Stimulated activated CD4-positive, alpha-beta T cell treated with anti-CD3 and anti-CD28 coated beads, Interleukin-12 subunit alpha, Interleukin-12 subunit beta, amount 100 ng/mL, for 4 hours (primary cell): ENCODE measurements at regions not wholly inside any gene's neighbourhood (a gene's known extent, or its start where the extent isn't known, plus 50 kb on each side); places are given as distances from the start of the nearest gene placed in this dataset.
"Not testable (repeated sequence)": the region's sequence is repeated elsewhere in the genome, so short reads cannot be mapped to it uniquely, and the experiment has no call there.

Experiments used
- DNase-seq: peaks from one replicate; pipeline ENCODE4 v3.0.0-alpha.2; 2020

GRCh38 chr4:128758314-128758922, 51.1 kb upstream of the JADE1 start:
- no peak for DNase-seq

- DNase-seq, result no peak
Observed at GRCh38 chr4:128757712-128758111, 51.8 kb upstream of the JADE1 start.

GRCh38 chr4:128751354-128751753, 58.1 kb upstream of the JADE1 start:
- DNase-seq, result no peak

- not testable (repeated sequence) for DNase-seq
Observed at GRCh38 chr4:128741748-128742147, 67.8 kb upstream of the JADE1 start.

- no peak for DNase-seq
Observed at GRCh38 chr4:128737098-128737513, 72.4 kb upstream of the JADE1 start.

GRCh38 chr4:128735714-128736113, 73.8 kb upstream of the JADE1 start:
- no peak for DNase-seq

- DNase-seq, result no peak
Observed at GRCh38 chr4:128728190-128728589, 81.3 kb upstream of the JADE1 start.

GRCh38 chr4:128727658-128728057, 81.8 kb upstream of the JADE1 start:
- DNase-seq, result no peak

- DNase-seq, result no peak
Observed at GRCh38 chr4:128725405-128726055, 84.0 kb upstream of the JADE1 start.

- DNase-seq, result no peak
Observed at GRCh38 chr4:128722911-128723310, 86.6 kb upstream of the JADE1 start.

- no peak for DNase-seq
Observed at GRCh38 chr4:128721896-128722295, 87.6 kb upstream of the JADE1 start.

- DNase-seq, result no peak
Observed at GRCh38 chr4:128720270-128720669, 89.2 kb upstream of the JADE1 start.

- no peak for DNase-seq
Observed at GRCh38 chr4:128718768-128719167, 90.7 kb upstream of the JADE1 start.

GRCh38 chr4:128716338-128716737, 93.2 kb upstream of the JADE1 start:
- no peak for DNase-seq

GRCh38 chr4:128715616-128716015, 93.9 kb upstream of the JADE1 start:
- no peak for DNase-seq

GRCh38 chr4:128711361-128711760, 98.1 kb upstream of the JADE1 start:
- DNase-seq, result no peak

- no peak for DNase-seq
Observed at GRCh38 chr4:128709268-128709667, 100.2 kb upstream of the JADE1 start.

- DNase-seq, result no peak
Observed at GRCh38 chr4:128707864-128708263, 101.6 kb upstream of the JADE1 start.

- DNase-seq, result no peak
Observed at GRCh38 chr4:128703948-128704347, 105.6 kb upstream of the JADE1 start.

GRCh38 chr4:128700659-128701350, 108.7 kb upstream of the JADE1 start:
- DNase-seq, result no peak

GRCh38 chr4:128698386-128698785, 111.1 kb upstream of the JADE1 start:
- DNase-seq, result no peak

- DNase-seq, result no peak
Observed at GRCh38 chr4:128697323-128697722, 112.2 kb upstream of the JADE1 start.

- DNase-seq, result no peak
Observed at GRCh38 chr4:128690011-128690410, 119.5 kb upstream of the JADE1 start.

- DNase-seq, result no peak
Observed at GRCh38 chr4:128688846-128689437, 120.6 kb upstream of the JADE1 start.
